COLO829 (cell line): ENCODE measurements at regions not wholly inside any gene's neighbourhood (a gene's known extent, or its start where the extent isn't known, plus 50 kb on each side); places are given as distances from the start of the nearest gene placed in this dataset.
"Not testable (repeated sequence)": the region's sequence is repeated elsewhere in the genome, so short reads cannot be mapped to it uniquely, and the experiment has no call there.

Experiments used
- DNase-seq: peaks from one replicate; pipeline ENCODE4 v3.0.0; 2012; ENCODE audit warnings: low spot score

DNA sequence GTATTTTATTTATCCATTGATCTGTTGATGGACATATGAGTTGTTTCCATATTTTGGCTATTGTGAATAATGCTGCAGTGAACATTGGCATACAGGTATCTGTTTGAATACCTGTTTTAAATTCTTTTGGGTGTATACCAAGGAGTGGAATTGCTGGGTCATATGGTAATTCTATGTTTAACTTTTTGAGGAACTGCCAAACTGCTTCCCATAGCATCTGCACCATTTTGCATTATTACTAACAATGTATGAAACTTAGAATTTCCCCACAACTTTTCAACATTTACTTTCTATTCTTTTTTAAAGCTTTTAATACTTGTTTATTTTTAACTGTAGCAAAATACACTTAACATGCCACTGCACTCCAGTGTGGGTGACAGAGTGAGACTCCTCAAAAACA is 57.0 kb upstream of the MSN start:
- no peak for DNase-seq

DNA sequence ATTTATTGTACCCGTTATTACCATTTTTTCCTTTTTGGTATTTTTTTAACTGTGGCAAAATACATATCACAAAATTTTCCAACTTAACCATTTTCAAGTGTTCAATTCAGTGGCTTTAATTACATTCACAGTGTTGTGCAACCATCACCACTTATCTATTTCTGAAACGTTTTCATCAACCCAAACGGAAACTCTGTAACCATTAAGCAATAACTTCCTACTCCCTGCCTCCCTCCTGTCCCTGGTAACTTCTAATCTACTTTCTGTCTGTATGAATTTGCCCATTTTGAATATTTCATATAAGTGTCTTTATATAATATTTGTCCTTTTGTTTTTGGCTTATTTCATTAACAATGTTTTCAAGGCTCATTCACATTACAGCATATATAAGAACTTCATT is 57.4 kb upstream of the MSN start:
- no peak for DNase-seq

DNA sequence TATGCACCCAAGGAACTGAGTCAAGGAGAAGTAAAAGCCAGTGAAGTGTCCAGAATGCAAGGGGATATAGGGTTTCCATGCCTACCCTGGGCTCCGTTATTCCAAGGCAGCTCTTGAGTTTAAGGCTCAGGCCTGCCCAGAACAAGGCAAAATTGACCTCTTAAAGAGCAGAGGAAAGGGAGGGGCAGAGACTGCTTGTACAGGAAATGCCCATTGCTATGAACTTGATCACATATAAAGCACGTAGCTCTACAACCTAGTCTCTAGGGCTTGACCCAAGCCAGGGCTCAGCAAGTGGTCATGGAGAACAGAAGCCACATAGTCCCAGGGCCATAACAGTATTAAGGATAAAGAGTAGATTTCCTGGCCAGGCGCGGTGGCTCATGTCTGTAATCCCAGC is 58.2 kb upstream of the MSN start:
- DNase-seq = no peak

DNA sequence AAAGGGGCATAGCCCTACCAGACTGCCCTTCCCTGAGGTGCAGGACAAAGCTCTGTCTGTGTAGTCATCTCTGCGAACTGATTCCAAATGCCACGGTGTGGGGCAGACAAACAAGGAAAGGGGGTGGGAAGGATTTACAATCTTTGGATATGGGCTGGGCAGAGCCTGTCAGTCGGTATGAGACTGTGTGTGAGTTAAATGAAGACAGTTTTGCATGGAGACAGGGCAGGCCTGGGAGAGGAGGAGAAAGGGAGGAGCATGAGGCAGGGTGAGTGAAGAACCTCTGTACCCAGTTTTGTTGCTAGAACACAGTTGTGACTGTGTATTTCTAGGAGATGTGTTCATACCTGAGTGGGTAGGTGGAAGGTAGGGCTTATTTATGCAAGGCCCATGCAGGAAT is 59.4 kb upstream of the MSN start:
- no peak for DNase-seq

DNA sequence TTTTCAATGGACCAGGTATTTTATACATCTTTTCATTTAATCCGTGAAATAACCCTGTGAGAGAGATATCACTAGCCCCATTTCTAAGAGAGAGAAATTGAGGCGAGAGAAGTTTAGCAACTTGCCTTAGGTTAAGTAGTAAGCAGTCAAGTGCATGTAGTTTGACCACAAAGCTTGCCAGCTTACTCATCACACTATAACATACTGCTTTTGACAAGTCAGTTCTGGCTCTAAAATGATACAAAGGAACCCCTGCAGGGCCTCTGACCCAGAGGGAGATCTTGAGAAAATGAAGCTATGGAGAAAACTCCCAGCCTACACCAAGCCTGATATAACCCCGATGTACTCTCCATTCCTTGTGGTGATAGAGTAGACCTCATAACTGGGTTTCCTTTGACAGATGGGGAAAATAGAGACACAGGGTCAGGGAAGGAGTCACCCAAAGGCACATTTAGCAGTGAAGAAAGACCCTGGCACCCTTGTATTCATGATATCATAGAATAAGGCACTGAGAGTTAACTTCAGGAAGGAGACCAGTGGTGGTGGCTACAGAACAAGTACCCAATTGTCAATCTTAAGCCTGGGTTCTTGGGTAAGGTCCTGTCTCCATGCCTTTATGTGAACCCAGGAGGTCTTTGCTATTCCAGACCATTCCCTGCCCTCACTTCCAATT is 60.2 kb upstream of the MSN start:
- DNase-seq = no peak

DNA sequence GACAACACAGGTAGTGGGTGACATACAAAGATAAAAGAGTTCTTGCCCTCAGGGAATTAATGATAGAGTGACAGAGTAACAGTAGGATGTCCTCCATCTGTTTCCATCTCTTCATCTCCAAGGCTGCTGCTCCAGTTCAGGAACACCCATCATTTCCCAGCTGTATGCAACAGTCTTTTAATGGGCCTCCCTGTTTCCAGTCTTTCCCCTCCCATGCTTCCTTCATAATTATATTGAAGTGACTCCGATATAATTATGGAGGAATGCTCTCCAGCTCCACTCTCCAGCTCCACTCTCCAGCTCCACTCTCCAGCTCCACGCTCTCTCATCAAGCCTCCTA is 65.3 kb upstream of the MSN start:
- no peak for DNase-seq

DNA sequence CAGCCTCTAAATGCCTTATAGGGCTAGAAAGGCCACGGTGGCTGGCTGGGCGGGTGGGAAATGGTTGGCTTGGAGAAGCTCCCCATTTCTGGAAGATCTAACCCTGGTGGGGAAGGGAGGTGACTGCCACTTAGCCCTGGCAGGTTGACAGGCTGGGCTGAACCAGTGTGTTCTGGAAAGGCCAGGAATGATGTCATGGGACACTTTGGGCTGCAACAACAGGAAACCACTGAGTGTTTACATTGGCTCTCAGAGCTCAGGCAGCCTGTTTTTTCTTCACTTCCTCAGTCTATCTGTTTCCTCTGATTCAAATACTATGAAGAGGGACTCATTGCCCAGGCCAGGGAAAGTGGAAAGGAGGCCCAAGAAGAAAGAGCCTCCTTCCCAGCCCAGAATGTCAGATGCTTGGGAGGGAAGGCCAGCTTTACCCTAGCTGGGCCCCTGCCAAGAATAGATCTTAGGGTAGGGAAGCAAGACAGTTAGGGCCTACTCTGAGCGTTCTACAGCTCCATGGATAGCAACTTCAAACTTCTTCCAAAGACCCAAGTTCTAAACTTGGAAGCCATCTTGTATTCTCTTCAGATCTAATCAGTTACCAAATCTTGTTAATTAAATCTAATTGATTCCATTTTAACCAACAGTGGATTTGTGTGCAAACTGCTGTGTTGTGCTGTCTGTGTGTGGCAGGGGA is 65.8 kb upstream of the MSN start:
- no peak for DNase-seq

DNA sequence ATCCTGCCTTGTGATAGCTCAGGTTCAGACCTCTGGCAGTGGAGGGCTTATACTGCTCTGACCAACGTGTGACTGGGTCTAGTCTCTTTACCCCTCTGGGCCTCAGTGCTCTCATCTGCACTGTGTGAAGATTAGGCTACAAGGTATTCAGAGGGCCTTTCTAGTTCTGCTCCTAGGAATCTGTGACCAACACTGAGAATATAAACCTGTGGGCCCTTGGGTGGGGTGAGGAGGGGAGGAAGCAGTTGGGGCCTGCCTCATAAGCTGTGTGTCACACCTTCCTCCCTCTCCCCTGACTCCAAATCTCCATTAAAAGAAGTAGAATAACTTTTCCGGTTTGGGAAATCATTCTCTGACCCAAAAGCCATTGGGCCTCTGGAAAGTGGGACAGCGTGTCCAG is 66.3 kb upstream of the MSN start:
- no peak for DNase-seq

DNA sequence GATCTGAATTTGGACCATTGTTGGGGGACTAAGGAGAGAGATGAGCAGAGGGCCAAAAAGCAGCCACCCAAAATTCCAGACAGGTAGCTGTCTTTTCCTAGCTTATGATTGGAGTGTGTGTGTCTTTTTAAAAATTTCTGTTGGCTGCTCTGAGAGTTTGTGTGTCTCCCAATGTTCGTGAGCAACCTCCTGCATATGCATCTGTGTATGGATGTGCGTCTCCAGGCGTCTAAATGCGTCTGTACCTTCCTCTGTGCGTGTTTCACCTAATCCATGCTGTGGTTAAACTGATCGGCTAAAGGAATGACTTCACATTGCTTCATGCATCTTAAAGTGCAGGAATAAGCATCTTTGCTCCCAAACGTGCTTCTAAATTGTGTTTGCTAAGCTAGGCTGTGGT is 65.5 kb upstream of the LAS1L start:
- DNase-seq = no peak

DNA sequence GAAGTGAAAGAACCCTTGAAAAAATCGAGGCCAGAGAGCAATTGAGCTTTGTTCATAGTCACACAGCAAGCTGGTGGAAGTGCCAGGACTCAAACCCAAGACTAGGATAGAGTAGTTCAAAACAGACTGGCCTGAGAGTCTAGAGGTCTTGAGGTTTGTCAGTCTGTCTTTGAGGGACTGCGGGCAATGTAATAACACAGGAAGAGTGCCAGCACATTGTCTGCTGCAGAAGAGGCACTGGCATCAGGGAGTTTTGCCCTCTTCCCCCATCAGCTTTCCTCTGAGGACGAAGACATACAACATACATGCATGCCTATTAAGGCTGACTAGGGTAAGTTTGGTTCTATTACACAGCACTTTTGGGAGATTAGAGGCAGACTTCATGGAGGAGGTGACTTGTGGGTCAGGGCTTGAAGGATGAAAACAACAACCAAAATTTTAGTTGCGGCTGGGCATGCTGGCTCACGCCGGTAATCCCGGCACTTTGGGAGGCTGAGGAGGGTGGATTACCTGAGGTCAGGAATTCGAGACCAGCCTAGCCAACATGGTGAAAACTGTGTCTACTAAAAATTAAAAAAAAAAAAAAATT is 64.1 kb upstream of the LAS1L start:
- DNase-seq = no peak

DNA sequence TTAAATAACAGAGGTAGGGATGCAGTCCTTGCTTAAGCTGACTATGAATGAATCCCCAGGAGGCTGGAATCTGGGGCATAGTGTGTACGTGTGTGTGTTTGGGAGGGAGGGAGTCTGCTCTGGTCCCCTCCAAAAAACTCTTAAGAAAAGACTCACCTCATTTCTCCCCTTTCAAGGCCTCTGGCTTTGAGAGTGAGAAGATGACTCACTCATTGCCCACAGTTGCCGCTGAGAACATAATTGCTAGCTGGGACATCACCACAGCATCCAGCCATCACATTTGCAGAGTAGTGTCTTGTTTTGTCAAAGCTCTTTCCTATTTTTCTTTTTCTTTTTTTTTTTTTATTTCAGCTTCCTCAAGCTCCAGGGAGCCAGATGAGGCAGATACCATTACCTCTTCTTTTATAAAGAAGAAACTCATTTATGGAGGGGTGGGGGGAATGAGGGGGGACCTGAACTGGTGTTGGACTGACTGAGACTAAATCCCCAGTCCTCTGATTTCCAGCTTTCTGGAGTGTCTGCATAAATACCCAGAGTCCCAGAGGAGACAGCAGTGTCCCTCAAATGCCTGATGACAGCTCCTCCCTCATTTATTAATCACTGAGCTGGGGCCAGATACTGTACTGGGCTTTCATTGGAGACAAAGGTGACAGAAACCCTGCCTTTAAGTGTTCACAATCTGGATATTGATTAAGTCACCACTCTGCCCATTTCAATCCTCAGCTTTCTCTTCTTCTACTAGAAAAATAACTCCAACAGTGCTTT is 61.9 kb upstream of the LAS1L start:
- no peak for DNase-seq

DNA sequence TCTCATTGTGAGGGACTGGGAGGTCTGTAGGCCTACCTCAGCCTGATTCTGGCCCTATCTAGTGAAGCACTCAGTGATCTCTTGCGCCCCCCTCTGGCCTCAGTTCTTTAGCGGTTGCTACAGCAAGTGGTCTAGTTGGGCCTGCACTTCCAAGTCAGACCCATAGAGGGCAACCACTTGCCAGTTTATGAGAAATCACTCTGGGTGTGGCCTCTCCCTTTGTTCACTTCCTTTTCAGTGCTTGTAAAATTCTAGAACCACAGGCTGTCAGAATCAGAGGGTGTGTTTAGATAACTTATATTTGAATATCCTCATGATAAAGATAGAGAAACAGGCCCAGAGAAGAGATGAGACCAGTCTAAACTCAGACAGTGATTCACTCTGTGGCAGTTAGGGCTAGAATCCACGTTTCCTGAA is 60.9 kb upstream of the LAS1L start:
- DNase-seq = peak; percentile 89

DNA sequence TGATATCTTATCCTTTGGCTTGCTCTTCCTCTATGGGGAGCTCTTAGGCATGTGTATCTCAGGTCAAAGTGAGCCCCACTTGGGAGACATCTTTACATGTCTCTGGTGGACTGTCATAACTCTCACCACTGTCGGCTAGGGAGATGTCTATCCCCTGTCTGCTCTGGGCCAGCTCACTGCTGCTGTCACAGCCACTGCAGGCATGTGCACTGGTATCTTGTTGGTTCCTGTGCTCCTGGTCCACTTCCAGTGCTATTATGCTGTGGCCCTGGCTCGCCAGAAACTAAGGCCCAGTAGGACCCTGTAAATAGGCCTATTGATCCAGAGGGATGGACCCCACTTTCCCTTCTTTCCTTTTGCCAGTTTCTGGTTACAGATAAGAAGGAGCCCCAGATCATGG is 56.6 kb upstream of the LAS1L start:
- no peak for DNase-seq

DNA sequence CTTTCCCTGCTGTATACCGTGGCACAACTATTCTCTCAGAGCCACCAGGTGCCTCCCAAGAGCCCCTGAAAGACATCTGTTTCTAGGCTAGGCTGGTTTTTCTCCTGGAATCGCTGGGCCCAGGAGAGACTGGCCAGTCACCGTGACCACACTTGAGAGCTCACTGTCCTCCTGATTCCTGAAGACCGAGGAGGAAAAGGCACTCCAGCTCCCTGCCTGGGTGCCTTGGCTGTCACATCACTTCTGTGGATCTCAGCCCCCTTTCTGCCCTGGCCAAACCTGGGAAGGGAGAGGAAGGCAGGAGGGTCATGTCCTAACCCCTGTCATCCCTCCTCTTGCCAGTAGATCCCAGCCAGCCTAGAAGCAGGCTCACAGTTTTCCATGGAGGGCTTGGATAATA is 54.7 kb upstream of the LAS1L start:
- DNase-seq = no peak

DNA sequence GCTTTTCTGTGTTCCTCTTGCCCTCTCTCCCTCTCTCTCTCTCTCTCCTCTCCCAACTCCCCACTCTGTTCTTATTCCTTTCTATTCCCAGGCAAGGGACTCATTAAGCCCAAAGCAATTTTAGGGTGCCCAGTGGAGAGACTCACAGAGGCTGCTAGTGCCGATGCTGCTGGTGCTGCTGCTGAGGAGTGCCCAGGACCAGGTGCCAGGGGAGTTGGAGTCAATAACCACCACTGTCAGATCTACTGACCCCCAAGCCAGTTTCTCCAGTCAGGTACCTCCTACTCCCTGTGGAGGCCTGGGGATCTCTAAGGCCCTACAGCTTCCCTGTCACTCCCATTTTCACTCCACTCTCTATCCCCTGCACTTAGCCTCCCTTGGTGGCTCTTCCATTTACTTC is 54.2 kb upstream of the LAS1L start:
- no peak for DNase-seq

DNA sequence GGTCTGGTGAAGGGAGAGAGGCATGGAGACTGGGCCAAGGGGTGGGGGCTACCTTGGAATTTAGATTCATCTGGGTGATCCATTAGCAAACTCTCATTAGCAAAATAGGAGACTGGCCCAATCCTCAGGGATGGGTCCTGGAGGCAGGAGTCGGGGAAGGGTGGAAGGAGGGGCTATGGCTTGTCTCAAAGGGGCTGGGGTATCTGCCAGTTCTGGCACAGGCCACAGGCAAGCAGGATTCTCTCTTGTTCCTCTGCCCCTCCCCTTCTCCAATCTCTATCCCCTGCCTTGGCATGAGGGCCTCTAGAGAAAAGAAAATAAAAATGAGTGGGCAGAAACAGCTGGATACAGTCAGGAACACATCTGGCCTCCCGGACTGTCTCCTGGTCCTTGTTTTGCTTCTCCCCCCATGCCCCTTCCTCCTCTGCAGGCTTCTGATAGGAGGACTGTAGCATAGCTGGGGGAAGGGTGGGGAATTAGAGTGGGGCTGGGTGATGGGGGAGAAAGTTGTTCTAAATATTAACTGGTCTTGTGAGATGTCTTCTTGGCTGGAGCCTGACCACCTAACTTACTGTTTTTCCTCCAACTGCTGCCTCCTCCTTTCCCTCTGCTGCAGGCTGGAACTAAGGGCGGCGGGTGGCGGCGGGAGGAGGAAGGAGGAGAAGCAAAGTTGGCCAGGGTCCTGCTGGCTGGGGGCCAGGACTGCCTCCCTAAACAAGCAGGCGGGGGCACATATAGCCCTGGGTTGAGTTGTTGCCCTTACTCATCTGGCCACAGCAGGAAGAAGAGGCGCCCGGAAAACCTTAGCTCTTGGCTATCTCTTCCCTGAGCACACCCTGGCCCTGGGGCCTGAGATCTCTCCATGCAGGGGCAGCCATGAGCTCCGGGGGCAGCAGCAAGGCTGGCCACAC is 53.3 kb upstream of the LAS1L start:
- no peak for DNase-seq

DNA sequence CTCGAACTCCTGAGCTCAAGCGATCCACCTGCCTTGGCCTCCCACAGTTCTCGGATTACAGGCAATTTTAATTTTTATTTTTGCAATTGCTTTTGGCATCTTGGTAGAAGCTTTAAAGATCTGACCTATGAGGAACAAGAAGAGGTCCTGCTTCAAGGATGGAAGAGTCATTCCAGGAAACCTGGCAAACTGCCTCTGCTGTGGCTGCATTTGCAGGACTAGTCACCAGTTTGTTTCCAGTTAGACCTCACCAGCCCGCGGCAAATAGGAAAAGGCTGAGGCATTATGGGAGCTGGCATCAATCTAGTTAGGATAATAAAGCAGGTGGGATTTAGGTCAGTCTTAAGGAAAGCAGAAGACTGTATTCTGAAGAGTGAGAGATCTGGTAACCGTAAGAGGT is 51.9 kb upstream of the LAS1L start:
- no peak for DNase-seq

DNA sequence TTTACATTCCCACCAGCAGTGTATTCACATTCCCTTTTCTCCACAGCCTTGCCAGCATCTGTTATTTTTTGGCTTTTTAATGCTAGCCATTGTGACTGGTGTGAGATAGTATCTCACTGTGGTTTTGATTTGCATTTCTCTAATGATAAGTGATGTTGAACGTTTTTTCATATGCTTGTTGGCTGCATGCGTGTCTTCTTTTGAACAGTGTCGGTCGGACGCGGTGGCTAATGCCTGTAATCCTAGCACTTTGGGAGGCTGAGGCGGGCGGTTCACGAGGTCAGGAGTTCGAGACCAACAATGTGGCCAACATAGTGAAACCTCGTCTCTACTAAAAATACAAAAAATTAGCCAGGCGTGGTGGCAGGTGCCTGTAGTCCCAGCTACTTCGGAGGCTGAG is 50.6 kb upstream of the LAS1L start:
- DNase-seq = not testable (repeated sequence)
